ENCODE measurements at regions not wholly inside any gene's neighbourhood (a gene's known extent, or its start where the extent isn't known, plus 50 kb on each side); places are given as distances from the start of the nearest gene placed in this dataset.
"Not testable (repeated sequence)": the region's sequence is repeated elsewhere in the genome, so short reads cannot be mapped to it uniquely, and the experiment has no call there.

GRCh38 chrX:65821721-65822496 is 154.5 kb downstream of the MSN start:
- DNase-seq = no peak

- not testable (repeated sequence) for DNase-seq
Observed at GRCh38 chrX:65819983-65820382, 152.5 kb downstream of the MSN start.

- DNase-seq = no peak
Observed at GRCh38 chrX:65813245-65813644, 145.8 kb downstream of the MSN start.

GRCh38 chrX:65811558-65812228 is 144.2 kb downstream of the MSN start:
- no peak for DNase-seq

Data from SIG-M5 (cell line).